Stimulated activated naive CD8-positive, alpha-beta T cell treated with anti-CD3 and anti-CD28 coated beads, Interleukin-15, amount 100 ng/mL, for 72 hours (primary cell): ENCODE measurements at regions not wholly inside any gene's neighbourhood (a gene's known extent, or its start where the extent isn't known, plus 50 kb on each side); places are given as distances from the start of the nearest gene placed in this dataset.
"Not testable (repeated sequence)": the region's sequence is repeated elsewhere in the genome, so short reads cannot be mapped to it uniquely, and the experiment has no call there.

Experiments used
- ATAC-seq: fragments of 150-1000 bp; cut with Tn5 transposase; 2 replicates; pipeline ENCODE4 v1.10.0; 2021; ENCODE audit warnings: mild to moderate bottlenecking, moderate library complexity
- DNase-seq, 2 donors: peaks; one replicate each; pipeline ENCODE4 v3.0.0; 2021 to 2022
- H3K27ac Mint-ChIP-seq, 2 donors: one replicate each; pipeline ENCODE4 v1.8.0; 2022; ENCODE audit warnings: mild to moderate bottlenecking in 2 of 2, mixed read lengths in 2 of 2, moderate library complexity in 2 of 2
- H3K27me3 Mint-ChIP-seq: one replicate; pipeline ENCODE4 v1.8.0; 2022; ENCODE audit warnings: mixed read lengths
- H3K4me1 Mint-ChIP-seq: one replicate; pipeline ENCODE4 v1.8.0; 2022; ENCODE audit warnings: mild to moderate bottlenecking, mixed read lengths
- H3K4me3 Mint-ChIP-seq, 2 donors: one replicate each; pipeline ENCODE4 v1.8.0; 2022; ENCODE audit warnings: mild to moderate bottlenecking in 2 of 2, mixed read lengths in 2 of 2, moderate library complexity in 1 of 2
- H3K9me3 Mint-ChIP-seq, 2 donors: one replicate each; pipeline ENCODE4 v1.8.0; 2022; ENCODE audit warnings: mixed read lengths in 2 of 2

- no peak overlapping the region for H3K4me3 Mint-ChIP-seq
- peaks cover 27% of the 10 kb centered on the region for H3K27me3 Mint-ChIP-seq
- no peaks in the 10 kb centered on the region for H3K4me1 Mint-ChIP-seq
- no peaks in the 10 kb centered on the region for H3K9me3 Mint-ChIP-seq
- DNase-seq (no peak), ATAC-seq (no peak)
- no peak overlapping the region for H3K27ac Mint-ChIP-seq
Measured at GRCh38 chr15:66982250-66982649, 83.2 kb upstream of the SMAD3 start.

- Mint-ChIP-seq H3K4me1 (no peaks in the 10 kb centered on the region), H3K27me3 (peaks cover 24% of the 10 kb centered on the region), H3K9me3 (no peaks in the 10 kb centered on the region), H3K4me3 (no peak overlapping the region), H3K27ac (no peak overlapping the region)
- no peak for DNase-seq
- ATAC-seq: no peak
Measured at GRCh38 chr15:66982816-66983215, 82.6 kb upstream of the SMAD3 start.

GRCh38 chr15:66985653-66986052, 79.7 kb upstream of the SMAD3 start:
- no peak for ATAC-seq
- no peak for DNase-seq
- H3K4me3 Mint-ChIP-seq: no peak overlapping the region
- H3K27ac Mint-ChIP-seq: no peak overlapping the region
- peaks cover 33% of the 10 kb centered on the region for H3K27me3 Mint-ChIP-seq
- peaks cover 0 to 8% of the 10 kb centered on the region in 2 donors for H3K9me3 Mint-ChIP-seq
- H3K4me1 Mint-ChIP-seq: peaks cover 4% of the 10 kb centered on the region

DNA sequence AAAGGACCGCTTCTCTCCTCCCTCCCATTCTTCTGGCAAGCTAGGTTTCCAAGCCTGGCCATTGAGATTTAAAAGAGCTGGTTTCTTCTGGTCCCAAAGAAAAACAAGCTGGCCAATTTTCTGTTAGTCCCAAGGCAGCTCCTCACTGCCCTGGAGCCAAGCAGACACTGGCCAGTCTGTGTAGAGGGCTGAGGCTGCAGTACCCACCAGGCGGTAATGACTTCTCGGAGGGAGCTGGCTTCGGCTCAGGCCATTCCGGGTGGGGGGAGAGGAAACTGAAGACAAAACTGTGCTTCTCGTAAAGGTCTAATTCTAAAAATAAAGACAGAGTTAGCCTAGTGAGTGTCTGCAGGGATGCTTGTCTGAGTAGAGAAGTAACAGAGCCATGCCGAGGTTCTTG, 78.5 kb upstream of the SMAD3 start:
- no peak overlapping the region for H3K27ac Mint-ChIP-seq
- peaks cover 0 to 8% of the 10 kb centered on the region in 2 donors for H3K9me3 Mint-ChIP-seq
- DNase-seq (no peak), ATAC-seq (no peak)
- H3K4me1 Mint-ChIP-seq: peaks cover 6% of the 10 kb centered on the region
- H3K4me3 Mint-ChIP-seq: no peak overlapping the region
- peaks cover 33% of the 10 kb centered on the region for H3K27me3 Mint-ChIP-seq

DNA sequence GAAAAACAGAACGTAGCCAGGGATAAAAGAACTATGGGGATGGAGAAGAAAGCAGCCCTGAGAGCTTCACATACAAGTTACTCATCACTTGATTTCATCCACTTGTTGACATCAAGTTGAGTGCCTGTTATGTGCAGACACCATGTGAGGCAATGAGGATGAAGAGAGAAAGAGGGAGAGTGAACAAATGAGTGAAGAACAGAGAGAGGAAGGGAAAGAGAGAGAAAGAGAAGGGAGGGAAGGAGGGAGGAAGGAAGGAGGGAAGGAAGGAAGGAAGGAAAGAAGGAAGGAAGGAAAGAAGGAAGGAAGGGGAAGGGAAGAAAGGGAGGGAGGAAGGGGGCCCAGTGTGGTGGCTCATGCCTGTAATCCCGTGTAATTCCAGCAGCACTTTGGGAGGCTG, 72.3 kb upstream of the SMAD3 start:
- H3K9me3 Mint-ChIP-seq: peaks cover 0 to 8% of the 10 kb centered on the region in 2 donors
- no peak overlapping the region for H3K27ac Mint-ChIP-seq
- H3K4me1 Mint-ChIP-seq: peaks cover 6% of the 10 kb centered on the region
- ATAC-seq (no peak), DNase-seq (no peak)
- H3K4me3 Mint-ChIP-seq: no peak overlapping the region
- peaks cover 9% of the 10 kb centered on the region for H3K27me3 Mint-ChIP-seq

DNA sequence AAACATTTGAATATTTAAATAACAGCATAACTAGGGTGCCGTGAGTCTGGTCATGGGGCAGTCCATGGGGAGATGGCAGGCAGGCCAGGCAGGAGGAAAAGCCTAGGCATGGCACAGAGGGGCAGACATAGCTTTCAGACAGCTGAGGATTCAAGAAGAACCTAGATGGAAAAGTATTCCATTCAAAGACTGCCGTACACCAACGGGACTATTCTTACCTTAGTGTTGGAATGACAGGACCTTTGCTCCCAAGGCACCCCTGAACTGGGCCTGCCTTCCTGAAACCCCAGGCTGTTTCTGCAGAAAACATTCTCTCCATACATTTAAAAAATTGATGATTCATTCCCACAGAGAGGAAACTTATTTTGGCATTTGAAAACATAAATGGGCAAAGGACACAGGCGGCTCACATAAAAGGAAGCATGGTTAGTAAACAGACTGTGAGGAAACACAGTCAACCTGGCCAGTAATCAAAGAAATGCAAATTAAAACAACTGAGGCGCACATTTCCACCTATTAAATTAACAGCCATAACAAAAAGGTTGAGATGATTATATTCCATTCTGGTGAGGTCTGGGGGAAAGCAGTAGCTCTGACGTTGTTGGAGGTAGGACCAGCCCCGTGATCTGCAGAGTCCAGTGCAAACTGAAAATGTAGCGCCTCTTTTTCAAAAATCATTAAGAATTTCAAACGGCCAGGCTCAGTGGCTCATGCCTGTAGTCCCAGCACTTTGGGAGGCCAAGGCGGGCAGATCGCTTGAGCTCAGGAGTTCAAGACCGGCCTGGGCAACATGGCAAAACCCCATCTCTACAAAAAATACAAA, 71.3 kb upstream of the SMAD3 start:
- no peak for ATAC-seq

GRCh38 chr15:66994927-66995656, 70.3 kb upstream of the SMAD3 start:
- Mint-ChIP-seq H3K4me1 (peaks cover 6% of the 10 kb centered on the region), H3K9me3 (no peaks in the 10 kb centered on the region), H3K27ac (no peak overlapping the region), H3K4me3 (no peak overlapping the region), H3K27me3 (no peaks in the 10 kb centered on the region)
- DNase-seq (no peak), ATAC-seq (no peak)

More for the DNA sequence above, 71.3 kb upstream of the SMAD3 start:
- H3K4me3 Mint-ChIP-seq: no peak overlapping the region
- H3K27me3 Mint-ChIP-seq: peaks cover 3% of the 10 kb centered on the region
- no peak overlapping the region for H3K27ac Mint-ChIP-seq
- peaks cover 0 to 4% of the 10 kb centered on the region in 2 donors for H3K9me3 Mint-ChIP-seq
- no peak for DNase-seq
- H3K4me1 Mint-ChIP-seq: peaks cover 6% of the 10 kb centered on the region

GRCh38 chr15:66996094-66996493, 69.3 kb upstream of the SMAD3 start:
- H3K27me3 Mint-ChIP-seq: peaks cover 4% of the 10 kb centered on the region
- no peak overlapping the region for H3K27ac Mint-ChIP-seq
- ATAC-seq (no peak), DNase-seq (no peak)
- no peak overlapping the region for H3K4me3 Mint-ChIP-seq
- no peaks in the 10 kb centered on the region for H3K4me1 Mint-ChIP-seq
- H3K9me3 Mint-ChIP-seq: no peaks in the 10 kb centered on the region

- Mint-ChIP-seq H3K27ac (no peak overlapping the region), H3K4me3 (no peak overlapping the region), H3K9me3 (no peaks in the 10 kb centered on the region), H3K27me3 (peaks cover 8% of the 10 kb centered on the region), H3K4me1 (no peaks in the 10 kb centered on the region)
- no peak for DNase-seq
- ATAC-seq: no peak
Measured at GRCh38 chr15:66997212-66997611, 68.2 kb upstream of the SMAD3 start.

DNA sequence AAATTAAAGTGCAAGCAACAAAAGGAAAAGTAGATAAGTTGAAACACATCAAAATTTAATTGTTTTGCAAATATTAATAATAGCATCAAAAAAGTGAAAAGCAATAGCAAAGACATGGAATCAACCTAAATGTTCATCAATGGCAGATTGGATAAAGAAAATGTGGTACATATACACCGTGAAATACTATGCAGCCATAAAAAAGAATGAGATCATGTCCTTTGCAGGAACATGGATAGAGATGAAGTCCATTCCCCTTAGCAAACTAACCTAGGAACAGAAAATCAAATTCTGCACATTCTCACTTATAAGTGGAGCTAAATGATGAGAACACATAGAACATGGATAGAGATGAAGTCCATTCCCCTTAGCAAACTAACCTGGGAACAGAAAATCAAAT, 67.2 kb upstream of the SMAD3 start:
- not testable (repeated sequence) for ATAC-seq, H3K27ac Mint-ChIP-seq

DNA sequence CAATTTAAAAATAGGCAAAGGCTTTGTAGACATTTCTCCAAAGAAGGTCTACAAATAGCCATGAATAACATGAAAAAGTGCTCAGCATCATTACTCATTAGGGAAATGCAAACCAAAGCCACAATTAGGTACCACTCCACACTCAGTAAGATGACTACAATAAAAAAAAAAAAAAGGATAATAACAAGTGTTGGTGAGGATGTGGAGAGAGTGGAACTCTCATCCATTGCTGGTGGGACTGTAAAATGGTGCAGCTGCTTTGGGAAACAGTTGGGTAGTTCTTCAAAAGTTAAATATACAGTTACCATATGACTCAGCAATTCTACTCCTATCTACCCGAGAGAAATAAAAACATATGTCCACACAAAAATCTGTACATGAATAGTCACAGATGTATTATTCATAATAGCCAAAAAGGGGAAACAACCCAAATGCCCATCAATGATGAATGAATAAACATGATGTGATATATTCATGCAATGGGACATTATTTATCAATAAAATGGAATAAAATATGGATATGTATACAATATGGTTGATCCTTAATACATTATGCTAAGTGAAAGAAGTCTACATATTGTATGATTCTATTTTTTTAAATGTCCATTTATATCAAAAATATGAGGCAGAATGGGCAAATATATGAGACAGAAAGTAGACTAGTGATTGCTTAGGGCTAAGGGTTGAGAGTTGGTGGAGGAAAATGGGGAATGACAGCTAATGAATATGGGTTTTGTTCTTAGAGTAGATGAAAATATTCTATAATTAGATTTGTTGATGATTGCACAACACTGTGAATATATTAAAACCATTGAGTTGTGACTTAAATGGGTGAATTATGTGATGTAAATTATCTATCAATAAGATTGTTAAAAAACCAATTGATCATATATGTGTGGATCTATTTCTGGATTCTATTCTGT, 66.1 kb upstream of the SMAD3 start:
- DNase-seq (no peak), ATAC-seq (no peak)
- H3K4me1 Mint-ChIP-seq: no peaks in the 10 kb centered on the region
- H3K27me3 Mint-ChIP-seq: peaks cover 8% of the 10 kb centered on the region
- H3K27ac Mint-ChIP-seq: no peak overlapping the region
- H3K9me3 Mint-ChIP-seq: no peaks in the 10 kb centered on the region
- H3K4me3 Mint-ChIP-seq: no peak overlapping the region

More for the DNA sequence above, 67.2 kb upstream of the SMAD3 start:
- H3K9me3 Mint-ChIP-seq, H3K4me3 Mint-ChIP-seq, H3K27me3 Mint-ChIP-seq, H3K4me1 Mint-ChIP-seq, DNase-seq: not testable (repeated sequence)

DNA sequence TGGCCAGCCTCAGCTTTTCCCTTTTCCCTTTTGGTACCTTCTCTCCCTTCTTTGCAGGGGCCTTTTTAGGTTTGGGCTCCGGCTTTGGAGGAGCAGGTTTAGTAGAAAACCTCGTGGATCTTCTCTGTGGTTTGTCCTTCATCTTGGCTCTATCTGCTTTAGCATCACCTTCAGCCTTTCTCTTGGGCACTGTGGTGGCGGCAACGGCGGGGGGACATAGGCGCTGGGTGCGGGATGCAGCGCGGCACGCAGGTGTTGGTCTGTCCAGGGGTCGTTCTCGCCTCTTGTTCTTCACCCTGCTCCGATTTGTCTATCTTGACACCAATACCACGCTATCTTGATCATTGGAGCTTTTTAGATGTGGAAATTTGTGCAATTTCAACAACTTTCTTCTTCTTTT, 64.5 kb upstream of the SMAD3 start:
- no peaks in the 10 kb centered on the region for H3K9me3 Mint-ChIP-seq
- H3K4me1 Mint-ChIP-seq: no peaks in the 10 kb centered on the region
- H3K4me3 Mint-ChIP-seq: no peak overlapping the region
- H3K27me3 Mint-ChIP-seq: peaks cover 8% of the 10 kb centered on the region
- H3K27ac Mint-ChIP-seq: no peak overlapping the region
- ATAC-seq: no peak
- no peak for DNase-seq

DNA sequence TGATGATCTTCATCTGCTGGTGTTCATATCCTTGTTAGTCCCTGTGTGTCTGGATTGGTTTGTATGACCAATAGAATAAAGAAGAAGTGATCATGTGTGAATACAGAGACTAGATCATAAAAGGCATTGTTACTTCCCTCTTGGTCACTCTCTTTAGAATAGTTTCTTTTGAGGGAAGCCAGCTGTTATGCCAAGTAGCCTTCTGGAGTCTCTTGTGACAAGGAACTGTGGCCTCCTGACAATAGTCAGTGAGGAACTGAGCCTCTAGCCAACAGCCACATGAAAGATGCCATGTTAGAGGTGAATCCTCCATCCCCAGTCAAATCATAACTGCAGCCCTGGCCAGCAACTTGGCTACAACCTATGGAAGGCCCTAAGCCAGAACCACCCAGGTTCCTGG, 63.0 kb upstream of the SMAD3 start:
- Mint-ChIP-seq H3K27me3 (peaks cover 8% of the 10 kb centered on the region), H3K27ac (no peak overlapping the region), H3K4me1 (no peaks in the 10 kb centered on the region), H3K4me3 (no peak overlapping the region), H3K9me3 (no peaks in the 10 kb centered on the region)
- DNase-seq: no peak
- ATAC-seq: no peak

GRCh38 chr15:67003586-67003985, 61.8 kb upstream of the SMAD3 start:
- H3K27ac Mint-ChIP-seq: no peak overlapping the region

DNA sequence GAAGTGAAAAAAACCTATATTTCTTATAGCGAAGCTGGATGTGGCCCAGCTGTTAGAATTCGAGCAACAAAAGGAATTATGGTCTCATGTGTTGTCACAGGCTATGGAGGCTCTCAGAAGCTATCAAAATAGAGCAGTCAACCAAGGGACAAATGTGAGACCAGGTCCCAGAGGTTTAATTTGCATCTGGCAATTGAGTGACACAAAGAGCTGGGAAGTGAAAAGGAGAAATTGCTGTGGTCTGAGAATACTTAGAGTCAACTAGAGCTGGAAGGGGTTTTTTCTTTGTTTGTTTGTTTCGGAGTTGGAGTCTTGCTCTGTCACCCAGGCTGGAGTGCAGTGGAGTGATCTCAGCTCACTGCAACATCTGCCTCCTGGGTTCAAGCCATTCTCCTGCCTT, 61.3 kb upstream of the SMAD3 start:
- Mint-ChIP-seq H3K4me1 (no peaks in the 10 kb centered on the region), H3K4me3 (no peak overlapping the region), H3K9me3 (no peaks in the 10 kb centered on the region), H3K27me3 (peaks cover 8% of the 10 kb centered on the region), H3K27ac (no peak overlapping the region)
- no peak for ATAC-seq
- no peak for DNase-seq

More at GRCh38 chr15:67003586-67003985, 61.8 kb upstream of the SMAD3 start:
- Mint-ChIP-seq H3K27me3 (peaks cover 8% of the 10 kb centered on the region), H3K4me1 (no peaks in the 10 kb centered on the region), H3K9me3 (no peaks in the 10 kb centered on the region), H3K4me3 (no peak overlapping the region)
- DNase-seq (no peak), ATAC-seq (no peak)
